SK-N-SH (cell line): ENCODE measurements at regions not wholly inside any gene's neighbourhood (a gene's known extent, or its start where the extent isn't known, plus 50 kb on each side); places are given as distances from the start of the nearest gene placed in this dataset.

ENCODE experiments used
- CTCF ChIA-PET: fragments of 300-600, 350-600 bp; formaldehyde crosslinking; extraction: SDS; loops from one replicate; lab custom pipeline; 2021; lab: Yijun Ruan, JAX
- POLR2A ChIA-PET: fragments of 350-600 bp; sonication (Branson Sonifier 250); formaldehyde crosslinking; extraction: SDS; loops from one replicate; lab custom pipeline; 2020; ENCODE audit warnings: antibody characterized with exemption, inconsistent platforms; lab: Yijun Ruan, JAX
- DNase-seq: peaks from one replicate; pipeline ENCODE4 v3.0.0; 2012
- H2AFZ ChIP-seq: fragments of 200-600 bp; sonication (generic); 2 replicates; pipeline ENCODE4 v1.8.1; 2016; ENCODE audit warnings: antibody characterized with exemption, mild to moderate bottlenecking, low read depth
- H3F3A ChIP-seq: fragments of 200-600 bp; sonication (generic); replicated peaks from 2 replicates; pipeline ENCODE3; 2016; ENCODE audit warnings: antibody characterized with exemption, mild to moderate bottlenecking; ENCODE audit not compliant: insufficient read depth
- H3K27ac ChIP-seq, 2 experiments: fragments of 200-500 bp in 1 of 2; fragments of 200-600 bp in 1 of 2; sonication (Bioruptor generic) in 1 of 2; sonication (generic), shearing (Covaris generic) in 1 of 2; 2 replicates each; pipeline versions ENCODE4 v1.5.1 to v1.6.1; 2014 to 2016; ENCODE audit warnings: low read depth in 2 of 2, inconsistent platforms in 1 of 2, low read length in 1 of 2, mild to moderate bottlenecking in 1 of 2, mixed read lengths in 1 of 2
- H3K27me3 ChIP-seq: fragments of 200-600 bp; sonication (generic), shearing (Covaris generic); 2 replicates; pipeline ENCODE4 v1.6.1; 2016; ENCODE audit warnings: mixed run types; ENCODE audit not compliant: insufficient read depth
- H3K36me3 ChIP-seq, 2 experiments: fragments of 200-500 bp in 1 of 2; fragments of 200-600 bp in 1 of 2; sonication (Bioruptor generic) in 1 of 2; sonication (generic) in 1 of 2; replicated peaks in 1 of 2; 2 replicates each; pipeline versions ENCODE3 to v1.5.1; 2014 to 2016; ENCODE audit warnings: low read length in 1 of 2, mild to moderate bottlenecking in 1 of 2; ENCODE audit not compliant: insufficient read depth in 2 of 2, control insufficient read depth in 1 of 2
- H3K4me1 ChIP-seq, 2 experiments: fragments of 200-500 bp in 1 of 2; fragments of 200-600 bp in 1 of 2; sonication (Bioruptor generic) in 1 of 2; sonication (generic), shearing (Covaris generic) in 1 of 2; 2 replicates each; pipeline versions ENCODE4 v1.5.1 to v1.6.1; 2014 to 2016; ENCODE audit warnings: low read depth in 1 of 2, low read length in 1 of 2, mixed run types in 1 of 2; ENCODE audit not compliant: insufficient read depth in 2 of 2, control insufficient read depth in 1 of 2
- H3K4me2 ChIP-seq: fragments of 200-600 bp; sonication (generic), shearing (Covaris generic); 2 replicates; pipeline ENCODE4 v1.6.1; 2017; ENCODE audit warnings: mixed run types
- H3K4me3 ChIP-seq, 2 experiments: fragments of 200-500 bp in 1 of 2; fragments of 200-600 bp in 1 of 2; sonication (Bioruptor generic) in 1 of 2; sonication (generic), shearing (Covaris generic) in 1 of 2; 2 replicates each; pipeline versions ENCODE4 v1.5.1 to v1.8.1; 2014 to 2016; ENCODE audit warnings: low read depth in 2 of 2, inconsistent platforms in 1 of 2, low read length in 1 of 2, mild to moderate bottlenecking in 1 of 2, mixed read lengths in 1 of 2, moderate library complexity in 1 of 2
- H3K79me2 ChIP-seq: fragments of 200-600 bp; sonication (generic); 2 replicates; pipeline ENCODE4 v1.8.1; 2017; ENCODE audit warnings: mild to moderate bottlenecking; ENCODE audit not compliant: insufficient read depth
- H3K9ac ChIP-seq: fragments of 200-600 bp; sonication (generic); 2 replicates; pipeline ENCODE4 v1.6.1; 2017; ENCODE audit warnings: mixed run types
- H3K9me2 ChIP-seq: fragments of 200-600 bp; sonication (generic); 2 replicates; pipeline ENCODE4 v1.6.1; 2017; ENCODE audit warnings: mixed run types
- H3K9me3 ChIP-seq: fragments of 200-600 bp; sonication (generic); 2 replicates; pipeline ENCODE4 v1.6.1; 2017; ENCODE audit warnings: mixed run types, mild to moderate bottlenecking, moderate library complexity
- H4K20me1 ChIP-seq: fragments of 200-600 bp; sonication (generic); 2 replicates; pipeline ENCODE4 v1.6.1; 2017; ENCODE audit warnings: mild to moderate bottlenecking, mixed run types; ENCODE audit not compliant: insufficient read depth
- CHD2 ChIP-seq: fragments of 150-350 bp; IDR thresholded peaks from 2 replicates; pipeline ENCODE4 v1.6.1; 2018; ENCODE audit warnings: low read length; ENCODE audit not compliant: partially characterized antibody
- CTCF ChIP-seq: fragments of 200-600 bp; sonication (generic); IDR thresholded peaks from 2 replicates; pipeline ENCODE4 v1.6.1; 2017; ENCODE audit warnings: antibody characterized with exemption, mild to moderate bottlenecking, moderate library complexity
- FOXM1 ChIP-seq: IDR thresholded peaks from 2 replicates; pipeline ENCODE4 v1.4.0; 2012; ENCODE audit warnings: low read depth, mild to moderate bottlenecking
- GABPA ChIP-seq: IDR thresholded peaks from 2 replicates; pipeline ENCODE4 v1.4.0; 2012; ENCODE audit warnings: low read depth, mild to moderate bottlenecking
- JUND ChIP-seq: IDR thresholded peaks from 2 replicates; pipeline ENCODE4 v1.4.0; 2012
- NFIC ChIP-seq: IDR thresholded peaks from 2 replicates; pipeline ENCODE4 v1.4.0; 2012; ENCODE audit warnings: borderline replicate concordance
- NRF1 ChIP-seq: IDR thresholded peaks from 2 replicates; pipeline ENCODE4 v1.6.1; 2012; ENCODE audit warnings: low read depth, mild to moderate bottlenecking, low read length
- POLR2AphosphoS5 ChIP-seq: IDR thresholded peaks from 2 replicates; pipeline ENCODE4 v1.6.1; 2012; ENCODE audit warnings: low read depth, low read length
- RAD21 ChIP-seq: IDR thresholded peaks from 2 replicates; pipeline ENCODE4 v1.6.1; 2012; ENCODE audit warnings: mild to moderate bottlenecking, low read length
- TCF12 ChIP-seq: IDR thresholded peaks from 2 replicates; pipeline ENCODE4 v1.4.0; 2012
- TEAD4 ChIP-seq: IDR thresholded peaks from 2 replicates; pipeline ENCODE4 v1.4.0; 2012; ENCODE audit warnings: mild to moderate bottlenecking, borderline replicate concordance; ENCODE audit not compliant: insufficient read depth
- YY1 ChIP-seq: IDR thresholded peaks from 2 replicates; pipeline ENCODE4 v1.4.0; 2012; ENCODE audit warnings: low read depth, mild to moderate bottlenecking
- WGBS: methylation state at CpG from one replicate; pipeline ENCODE4 v1.1.6; 2017; ENCODE audit warnings: low lambda C conversion rate; 5-methylcytosine and 5-hydroxymethylcytosine counted together
- TF ChIP-seq, protein P1 (sequence below): fragments of 150-350 bp; IDR thresholded peaks from 2 replicates; pipeline ENCODE4 v1.6.1; 2017; ENCODE audit warnings: antibody characterized with exemption, low read length, low read depth, borderline replicate concordance
- TF ChIP-seq, protein P2 (sequence below): IDR thresholded peaks from 2 replicates; pipeline ENCODE4; 2012
- TF ChIP-seq, protein P3 (sequence below): IDR thresholded peaks from 2 replicates; pipeline ENCODE4 v1.6.1; 2012; ENCODE audit warnings: mild to moderate bottlenecking, low read depth, low read length, moderate library complexity

DNA sequence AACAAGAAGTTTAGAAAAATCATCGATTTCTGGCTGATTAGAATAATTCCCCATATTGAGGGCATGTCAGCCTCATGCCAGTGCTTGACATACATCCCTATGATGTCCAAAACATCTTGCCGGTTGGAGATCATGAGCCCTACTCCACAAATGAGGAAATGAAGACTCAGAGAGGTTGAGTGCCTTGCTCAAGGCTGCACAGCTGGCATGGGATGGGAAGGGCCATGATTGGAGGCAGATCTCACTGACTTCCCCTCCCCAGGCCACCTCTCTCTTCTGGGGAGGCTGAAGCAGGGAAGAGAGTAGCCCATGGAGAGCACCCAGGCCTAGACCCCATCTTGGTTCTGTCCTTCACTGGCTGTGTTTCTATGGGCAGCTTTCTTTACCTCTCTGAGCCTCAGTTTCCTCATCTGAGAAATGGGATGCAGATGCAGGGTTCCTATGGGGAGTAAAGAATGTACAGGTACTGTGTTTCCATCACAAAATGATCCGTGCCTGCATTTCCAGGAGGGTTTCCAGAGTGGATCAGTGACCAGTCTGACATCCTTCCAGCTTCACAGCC, 145.7 kb downstream of the SYF2 start:
- no peaks in the 10 kb centered on the region for H3K79me2 ChIP-seq
- no peak overlapping the region for H2AFZ ChIP-seq
- no peak overlapping the region for H3K27ac ChIP-seq
- ChIA-PET POLR2A (no interaction called here), CTCF (interaction anchor here (1.1 to 2.1 kb wide), 3 partner anchors 14 to 49 kb away, joined by 3 to 15 read pairs (median 3); no protein-coding TSS in a partner anchor)
- WGBS, result 23% methylated on average over 3 of the region's 3 CpGs
- H4K20me1 ChIP-seq, result no peaks in the 10 kb centered on the region
- H3K4me3 ChIP-seq, result no peak overlapping the region
- H3K27me3 ChIP-seq, result peaks cover 6% of the 10 kb centered on the region
- H3K36me3 ChIP-seq, result no peaks in the 10 kb centered on the region
- H3K9me3 ChIP-seq, result no peaks in the 10 kb centered on the region
- H3K9me2 ChIP-seq, result no peaks in the 10 kb centered on the region
- peaks cover 0 to 17% of the 10 kb centered on the region in 2 experiments; a peak in 1 of 4 replicates for H3K4me1 ChIP-seq
- no peak overlapping the region for H3K9ac ChIP-seq
- no peaks in the 10 kb centered on the region for H3F3A ChIP-seq
- DNase-seq, result no peak
- H3K4me2 ChIP-seq, result no peak overlapping the region
- TF ChIP-seq, protein P1, sequence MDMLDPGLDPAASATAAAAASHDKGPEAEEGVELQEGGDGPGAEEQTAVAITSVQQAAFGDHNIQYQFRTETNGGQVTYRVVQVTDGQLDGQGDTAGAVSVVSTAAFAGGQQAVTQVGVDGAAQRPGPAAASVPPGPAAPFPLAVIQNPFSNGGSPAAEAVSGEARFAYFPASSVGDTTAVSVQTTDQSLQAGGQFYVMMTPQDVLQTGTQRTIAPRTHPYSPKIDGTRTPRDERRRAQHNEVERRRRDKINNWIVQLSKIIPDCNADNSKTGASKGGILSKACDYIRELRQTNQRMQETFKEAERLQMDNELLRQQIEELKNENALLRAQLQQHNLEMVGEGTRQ, result no peak
- TF ChIP-seq CTCF (no peak), RAD21 (no peak), GABPA (no peak), YY1 (no peak), CHD2 (no peak), NRF1 (no peak), FOXM1 (no peak), JUND (no peak), NFIC (no peak), POLR2AphosphoS5 (no peak), TCF12 (no peak), TEAD4 (no peak)
- TF ChIP-seq, protein P2, sequence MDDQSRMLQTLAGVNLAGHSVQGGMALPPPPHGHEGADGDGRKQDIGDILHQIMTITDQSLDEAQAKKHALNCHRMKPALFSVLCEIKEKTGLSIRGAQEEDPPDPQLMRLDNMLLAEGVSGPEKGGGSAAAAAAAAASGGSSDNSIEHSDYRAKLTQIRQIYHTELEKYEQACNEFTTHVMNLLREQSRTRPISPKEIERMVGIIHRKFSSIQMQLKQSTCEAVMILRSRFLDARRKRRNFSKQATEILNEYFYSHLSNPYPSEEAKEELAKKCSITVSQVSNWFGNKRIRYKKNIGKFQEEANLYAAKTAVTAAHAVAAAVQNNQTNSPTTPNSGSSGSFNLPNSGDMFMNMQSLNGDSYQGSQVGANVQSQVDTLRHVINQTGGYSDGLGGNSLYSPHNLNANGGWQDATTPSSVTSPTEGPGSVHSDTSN, result no peak
- TF ChIP-seq, protein P3, sequence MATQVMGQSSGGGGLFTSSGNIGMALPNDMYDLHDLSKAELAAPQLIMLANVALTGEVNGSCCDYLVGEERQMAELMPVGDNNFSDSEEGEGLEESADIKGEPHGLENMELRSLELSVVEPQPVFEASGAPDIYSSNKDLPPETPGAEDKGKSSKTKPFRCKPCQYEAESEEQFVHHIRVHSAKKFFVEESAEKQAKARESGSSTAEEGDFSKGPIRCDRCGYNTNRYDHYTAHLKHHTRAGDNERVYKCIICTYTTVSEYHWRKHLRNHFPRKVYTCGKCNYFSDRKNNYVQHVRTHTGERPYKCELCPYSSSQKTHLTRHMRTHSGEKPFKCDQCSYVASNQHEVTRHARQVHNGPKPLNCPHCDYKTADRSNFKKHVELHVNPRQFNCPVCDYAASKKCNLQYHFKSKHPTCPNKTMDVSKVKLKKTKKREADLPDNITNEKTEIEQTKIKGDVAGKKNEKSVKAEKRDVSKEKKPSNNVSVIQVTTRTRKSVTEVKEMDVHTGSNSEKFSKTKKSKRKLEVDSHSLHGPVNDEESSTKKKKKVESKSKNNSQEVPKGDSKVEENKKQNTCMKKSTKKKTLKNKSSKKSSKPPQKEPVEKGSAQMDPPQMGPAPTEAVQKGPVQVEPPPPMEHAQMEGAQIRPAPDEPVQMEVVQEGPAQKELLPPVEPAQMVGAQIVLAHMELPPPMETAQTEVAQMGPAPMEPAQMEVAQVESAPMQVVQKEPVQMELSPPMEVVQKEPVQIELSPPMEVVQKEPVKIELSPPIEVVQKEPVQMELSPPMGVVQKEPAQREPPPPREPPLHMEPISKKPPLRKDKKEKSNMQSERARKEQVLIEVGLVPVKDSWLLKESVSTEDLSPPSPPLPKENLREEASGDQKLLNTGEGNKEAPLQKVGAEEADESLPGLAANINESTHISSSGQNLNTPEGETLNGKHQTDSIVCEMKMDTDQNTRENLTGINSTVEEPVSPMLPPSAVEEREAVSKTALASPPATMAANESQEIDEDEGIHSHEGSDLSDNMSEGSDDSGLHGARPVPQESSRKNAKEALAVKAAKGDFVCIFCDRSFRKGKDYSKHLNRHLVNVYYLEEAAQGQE, result no peak
